HS-5 (cell line): ENCODE measurements at regions not wholly inside any gene's neighbourhood (a gene's known extent, or its start where the extent isn't known, plus 50 kb on each side); places are given as distances from the start of the nearest gene placed in this dataset.

Experiments
- DNase-seq: peaks from one replicate; pipeline ENCODE4 v3.0.0-alpha.2; 2012; ENCODE audit warnings: low read depth

DNA sequence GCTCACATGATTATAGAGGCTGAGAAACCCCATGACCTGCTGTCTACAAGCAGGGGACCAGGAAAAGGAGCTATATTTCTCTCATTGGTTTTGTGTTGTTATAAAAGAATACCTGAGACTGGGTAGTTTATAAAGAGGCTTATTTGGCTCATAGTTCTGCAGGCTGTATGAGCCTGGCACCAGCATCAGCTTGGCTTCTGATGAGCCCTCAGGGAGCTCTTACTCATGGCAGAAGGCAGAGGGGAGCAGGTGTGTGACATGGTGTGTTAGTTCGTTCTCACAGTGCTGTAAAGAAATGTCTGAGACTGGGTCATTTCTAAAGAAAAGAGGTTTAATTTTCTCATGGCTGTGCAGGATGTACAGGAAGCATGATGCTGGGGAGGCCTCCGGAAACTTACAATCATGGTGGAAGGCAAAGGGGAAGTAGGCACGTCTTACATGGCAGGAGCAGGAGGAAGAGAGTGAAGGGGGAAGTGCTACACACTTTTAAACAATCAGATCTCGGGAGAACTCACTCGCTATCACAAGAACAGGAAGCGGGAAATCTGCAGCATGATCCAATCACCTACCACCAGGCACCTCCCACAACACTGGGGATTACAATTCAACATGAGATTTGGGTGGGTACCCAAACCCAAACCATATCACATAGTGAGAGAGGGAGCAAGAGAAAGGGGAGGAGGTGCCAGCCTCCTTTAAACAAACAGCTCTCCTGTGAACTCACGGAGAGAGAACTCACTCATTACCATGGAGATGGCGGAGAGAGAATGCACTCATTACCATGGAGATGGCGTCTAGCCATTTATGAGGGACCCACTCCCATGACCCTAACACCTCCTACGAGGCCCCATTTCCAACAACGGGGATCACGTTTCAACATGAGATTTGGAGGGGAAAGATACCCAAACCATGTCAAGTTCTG lies 133.4 kb downstream of the JCAD start:
- DNase-seq: no peak

DNA sequence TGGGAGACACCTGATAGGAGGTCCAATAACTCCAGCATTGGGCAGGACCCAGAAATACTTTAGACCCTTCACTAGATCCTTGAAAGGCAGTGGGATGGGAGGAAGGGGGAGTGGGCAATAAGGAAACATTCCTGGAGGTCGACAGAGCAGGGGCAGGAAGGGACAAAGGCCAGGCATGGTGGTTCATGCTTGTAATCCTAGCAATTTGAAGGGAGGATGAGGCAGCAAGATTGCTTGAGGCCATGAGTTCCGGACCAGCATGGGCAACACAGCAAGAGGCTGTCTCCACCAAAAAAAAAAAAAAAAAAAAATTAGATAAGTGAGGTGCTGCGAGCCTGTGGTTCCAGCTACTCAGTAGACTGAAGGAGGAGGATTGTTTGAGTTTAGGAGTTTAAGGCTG lies 134.9 kb downstream of the JCAD start:
- DNase-seq: no peak

DNA sequence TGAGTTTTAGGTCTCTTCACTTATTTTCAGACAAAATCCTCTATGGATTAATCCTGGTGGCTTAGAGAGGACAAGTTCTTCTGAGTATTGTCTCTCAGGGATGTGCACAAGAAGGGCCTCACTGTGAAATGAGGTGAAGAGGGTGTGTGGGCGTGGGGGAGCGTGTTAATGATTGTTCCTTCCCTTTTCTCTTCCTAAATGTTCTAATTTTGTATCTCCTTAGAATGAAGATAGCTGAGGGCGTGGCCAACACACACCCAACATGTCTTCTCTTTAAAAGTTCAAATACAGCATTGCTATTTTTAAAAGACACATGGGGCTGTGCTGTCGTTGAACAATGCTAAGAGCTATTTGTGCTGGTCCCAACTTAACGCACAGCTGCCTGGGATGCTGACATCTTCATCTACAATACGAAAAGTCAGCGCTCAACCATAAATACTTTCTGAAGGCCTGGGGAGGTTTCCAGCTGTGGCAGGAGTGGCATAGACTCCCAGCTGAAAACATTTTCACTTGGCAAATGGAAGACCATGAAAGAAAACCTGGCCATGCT lies 135.9 kb downstream of the JCAD start:
- DNase-seq: no peak

DNA sequence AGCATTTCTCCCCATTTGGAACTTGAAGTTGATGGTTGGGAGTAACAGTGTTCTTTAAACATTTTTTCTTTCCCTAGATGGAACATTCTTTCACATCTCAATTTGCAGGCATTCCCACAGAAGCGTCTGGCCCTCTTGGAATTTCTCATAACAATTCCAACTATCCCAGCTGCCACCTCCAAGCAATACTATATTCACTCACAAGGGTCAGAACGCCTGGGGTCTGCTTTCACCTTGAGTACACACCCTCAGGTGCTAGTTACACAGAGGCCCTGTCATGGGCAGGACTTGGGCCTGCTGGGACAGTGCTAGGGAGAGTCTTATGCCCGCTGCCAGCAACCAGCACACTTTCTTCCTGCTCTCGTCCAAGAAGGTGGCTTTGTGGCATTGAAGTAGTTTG lies 136.5 kb downstream of the JCAD start:
- no peak for DNase-seq

DNA sequence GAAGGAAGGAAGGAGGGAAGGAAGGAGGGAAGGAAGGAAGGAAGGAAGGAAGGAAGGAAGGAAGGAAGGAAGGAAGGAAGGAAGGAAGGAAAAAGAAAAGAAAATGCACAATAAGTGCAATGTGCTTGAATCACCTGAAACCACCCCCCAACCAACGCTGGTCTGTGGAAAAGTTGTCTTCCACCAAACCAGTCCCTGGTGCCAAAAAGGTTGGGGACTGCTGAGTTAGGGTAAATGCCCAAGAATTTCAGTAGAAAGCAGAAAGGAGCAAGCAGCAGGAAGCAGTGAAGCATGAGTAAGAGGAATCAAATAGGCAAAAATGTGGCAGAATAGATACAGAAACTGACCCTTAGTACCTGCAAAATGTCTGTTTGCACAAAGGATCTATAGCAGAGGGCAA lies 137.2 kb downstream of the JCAD start:
- no peak for DNase-seq

DNA sequence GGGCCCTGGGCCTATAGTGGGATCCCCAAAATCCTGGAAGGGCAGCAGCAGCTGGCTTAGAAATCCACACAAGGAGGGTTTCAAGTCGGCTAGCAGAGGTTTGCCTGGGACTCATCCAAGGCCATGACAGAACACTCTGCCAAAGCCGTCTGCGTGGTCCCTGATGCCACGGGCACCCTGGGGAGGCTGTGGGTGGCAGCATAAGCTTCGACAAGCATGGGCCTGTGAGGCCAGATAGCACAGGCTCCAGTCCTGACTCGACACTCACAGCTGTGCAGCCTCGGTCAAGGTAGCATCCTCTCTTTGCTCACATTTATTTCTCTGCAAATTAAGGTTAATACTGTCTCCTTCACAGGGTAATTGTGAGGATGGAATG lies 138.3 kb downstream of the JCAD start:
- no peak for DNase-seq

DNA sequence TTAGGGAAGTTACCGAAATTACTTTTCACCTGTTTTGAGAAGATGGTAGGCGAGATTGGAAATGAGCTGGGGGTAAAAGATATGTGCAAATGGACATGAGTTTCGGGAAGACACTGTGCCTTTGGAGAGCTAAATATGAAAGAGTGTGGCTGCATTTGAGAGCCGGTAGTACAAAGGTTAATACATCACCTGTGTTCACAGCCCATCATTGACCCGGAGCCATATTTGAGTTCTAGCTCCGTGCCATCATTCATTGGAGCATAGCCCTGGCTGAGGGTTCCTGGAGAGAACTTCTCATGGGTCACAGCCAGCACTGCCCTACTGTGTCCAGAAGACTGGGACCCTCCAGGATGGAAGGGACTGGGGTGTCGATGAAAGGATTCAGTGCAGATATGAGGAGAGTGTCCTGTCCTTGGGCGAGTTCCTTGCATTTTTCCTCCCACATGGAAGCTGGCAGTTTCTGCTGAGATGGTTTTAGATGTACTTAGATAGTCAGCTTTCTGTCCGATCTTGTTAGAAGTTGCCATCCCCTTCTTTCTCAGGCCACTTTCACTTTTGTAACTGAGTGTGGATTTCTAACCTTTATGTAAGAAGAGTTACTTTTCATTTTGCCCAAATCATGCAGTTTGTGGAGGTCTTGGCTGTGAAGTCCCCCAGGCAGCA lies 138.8 kb downstream of the JCAD start:
- no peak for DNase-seq

DNA sequence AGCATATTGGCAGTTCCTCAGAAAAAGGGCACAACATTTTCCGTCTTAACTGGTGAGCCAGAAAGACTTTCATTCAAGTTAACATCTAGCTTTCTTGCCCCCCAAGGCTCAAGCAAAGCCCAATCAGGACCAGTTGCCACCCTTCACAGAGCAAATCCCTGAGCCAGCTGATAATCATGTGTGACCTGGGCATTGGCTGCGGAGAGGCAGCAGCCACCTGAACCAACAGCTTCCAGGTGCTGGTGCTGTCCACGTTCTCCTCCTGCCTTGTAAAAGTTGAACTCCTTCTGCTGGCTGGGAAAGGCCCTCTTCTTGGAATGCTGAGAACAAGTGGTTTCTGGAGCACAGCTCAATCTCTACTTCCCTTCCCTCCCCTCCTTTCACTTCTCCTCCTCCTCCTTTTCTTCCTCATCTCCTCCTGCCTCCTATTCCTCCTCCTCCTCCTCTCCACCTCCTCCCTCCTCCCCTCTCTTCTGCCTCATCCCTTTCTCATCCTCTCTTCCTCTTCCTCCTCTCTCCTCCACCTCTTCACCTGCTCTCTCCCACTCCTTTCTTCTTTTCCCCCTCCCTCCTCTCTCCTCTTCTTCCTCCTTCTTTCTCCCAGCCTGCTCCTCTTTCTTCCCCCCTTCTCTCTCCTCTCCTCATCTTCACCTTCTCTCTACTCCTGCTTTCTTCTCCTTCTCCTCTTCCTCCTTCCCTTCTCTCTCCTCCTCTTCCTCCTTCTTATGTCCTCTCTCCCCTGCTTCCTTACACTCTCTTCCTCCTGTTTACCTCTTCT lies 140.6 kb downstream of the JCAD start:
- no peak for DNase-seq

DNA sequence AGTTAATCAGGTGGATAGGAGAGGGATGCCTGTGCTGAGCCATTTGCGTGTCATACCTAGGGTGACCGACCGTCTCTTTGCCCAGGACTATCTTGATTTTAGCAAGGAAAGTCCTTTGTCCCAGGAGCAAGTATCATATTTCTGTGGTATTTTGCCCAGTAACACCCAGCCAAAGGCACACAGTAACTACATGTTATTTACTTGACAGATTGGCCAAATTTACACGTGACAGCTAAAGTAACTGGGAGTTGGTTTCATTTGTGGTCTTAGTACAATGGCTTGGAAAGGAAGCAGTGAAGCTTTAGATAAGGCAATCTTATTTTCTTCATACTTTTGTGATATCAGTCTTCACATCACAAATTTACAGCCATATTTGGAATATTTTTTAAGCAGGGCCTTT lies 142.1 kb downstream of the JCAD start:
- no peak for DNase-seq

DNA sequence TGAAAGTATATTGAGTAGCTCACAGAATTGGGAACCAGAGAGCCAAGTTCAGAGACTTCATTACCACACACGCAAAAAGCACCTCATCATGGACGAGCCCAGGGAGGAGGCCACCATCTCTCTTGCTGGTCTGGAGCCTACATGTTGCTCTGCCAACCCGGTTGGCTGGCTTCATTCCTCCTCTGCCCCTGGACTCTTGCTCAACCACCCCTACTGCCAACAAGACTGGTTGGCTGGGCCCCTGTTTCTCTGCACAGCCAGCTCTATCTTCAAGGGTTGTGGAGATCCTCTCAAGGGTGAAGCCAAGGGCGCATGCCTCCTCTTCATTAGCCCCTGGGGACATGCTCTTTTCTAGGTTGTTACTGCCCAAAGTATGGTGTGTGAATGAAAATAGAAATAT lies 142.7 kb downstream of the JCAD start:
- DNase-seq: no peak

DNA sequence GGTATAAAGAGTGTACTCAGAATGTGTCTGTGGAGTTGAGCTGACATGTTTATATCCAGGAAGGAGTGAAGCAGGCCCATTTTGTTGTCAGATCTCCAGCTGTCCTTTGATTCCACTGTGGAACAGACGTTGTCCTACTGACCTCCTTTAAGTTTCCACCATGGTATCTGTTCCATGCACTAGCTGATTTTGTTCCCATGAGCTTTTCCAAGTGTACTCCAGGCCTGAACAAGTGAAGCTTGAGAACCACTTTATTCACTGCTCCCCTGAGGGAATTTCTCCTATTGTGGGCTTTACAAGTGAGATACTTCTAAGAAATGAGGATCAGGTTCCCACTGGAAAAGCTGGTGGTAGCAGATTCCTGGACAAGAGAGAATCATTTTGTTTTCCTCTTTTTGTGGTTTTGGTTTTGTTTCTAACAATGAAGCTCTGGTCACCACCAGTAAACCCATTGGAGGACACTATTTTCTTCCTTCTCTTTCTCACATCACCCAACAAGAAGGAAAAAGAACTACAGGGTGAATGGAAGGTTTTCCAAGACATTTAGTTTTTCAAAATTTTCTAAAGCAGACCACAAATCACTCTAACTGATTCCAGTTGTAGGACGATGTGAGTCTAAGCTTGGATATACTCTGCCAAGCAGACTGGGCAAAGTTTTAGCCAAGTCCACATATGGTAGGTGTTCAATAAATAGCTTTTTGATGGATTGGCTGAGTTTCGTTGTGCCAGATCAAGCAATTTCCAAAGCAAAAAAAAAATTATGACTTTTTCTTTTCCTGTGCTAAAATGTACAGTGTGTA lies 144.2 kb downstream of the JCAD start:
- DNase-seq: no peak

DNA sequence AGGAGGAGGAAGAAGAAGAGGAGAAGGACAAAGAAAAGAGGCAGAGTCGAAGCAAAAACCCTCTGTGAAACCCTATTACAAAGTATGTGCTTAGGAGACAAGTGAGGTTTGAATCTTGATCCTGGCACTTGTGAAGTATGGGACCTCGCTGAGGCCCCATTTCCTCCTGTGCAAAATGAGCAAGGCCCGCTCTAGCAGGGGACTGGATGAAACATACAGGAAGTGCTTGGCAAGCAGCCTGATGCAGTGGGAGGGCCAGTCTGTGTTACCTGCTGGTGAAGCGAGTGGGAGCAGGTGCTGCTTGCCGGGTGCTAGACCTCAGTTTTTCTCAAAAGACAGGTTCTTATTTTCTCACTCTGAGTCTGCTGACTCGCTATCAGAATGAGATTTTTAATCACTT lies 150.4 kb downstream of the JCAD start:
- no peak for DNase-seq

DNA sequence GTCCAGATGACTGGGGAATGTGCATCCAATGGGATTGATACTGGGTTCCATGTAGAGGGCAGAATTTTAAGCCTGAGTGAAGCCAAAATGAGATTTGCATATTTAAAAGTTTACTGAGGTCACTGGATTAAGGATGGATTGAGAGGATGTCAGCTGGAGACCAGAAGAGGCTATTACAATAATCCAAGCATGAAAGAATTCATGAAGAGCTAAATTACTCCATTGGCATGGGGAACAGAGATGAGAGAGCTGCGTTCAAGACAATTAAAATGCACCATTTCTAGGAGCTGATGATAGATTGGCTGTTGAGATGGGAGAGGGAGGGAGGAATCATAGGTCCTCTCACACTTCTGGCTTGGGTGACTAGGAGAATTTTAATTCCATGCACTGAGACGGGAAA lies 158.5 kb downstream of the JCAD start:
- DNase-seq: no peak

DNA sequence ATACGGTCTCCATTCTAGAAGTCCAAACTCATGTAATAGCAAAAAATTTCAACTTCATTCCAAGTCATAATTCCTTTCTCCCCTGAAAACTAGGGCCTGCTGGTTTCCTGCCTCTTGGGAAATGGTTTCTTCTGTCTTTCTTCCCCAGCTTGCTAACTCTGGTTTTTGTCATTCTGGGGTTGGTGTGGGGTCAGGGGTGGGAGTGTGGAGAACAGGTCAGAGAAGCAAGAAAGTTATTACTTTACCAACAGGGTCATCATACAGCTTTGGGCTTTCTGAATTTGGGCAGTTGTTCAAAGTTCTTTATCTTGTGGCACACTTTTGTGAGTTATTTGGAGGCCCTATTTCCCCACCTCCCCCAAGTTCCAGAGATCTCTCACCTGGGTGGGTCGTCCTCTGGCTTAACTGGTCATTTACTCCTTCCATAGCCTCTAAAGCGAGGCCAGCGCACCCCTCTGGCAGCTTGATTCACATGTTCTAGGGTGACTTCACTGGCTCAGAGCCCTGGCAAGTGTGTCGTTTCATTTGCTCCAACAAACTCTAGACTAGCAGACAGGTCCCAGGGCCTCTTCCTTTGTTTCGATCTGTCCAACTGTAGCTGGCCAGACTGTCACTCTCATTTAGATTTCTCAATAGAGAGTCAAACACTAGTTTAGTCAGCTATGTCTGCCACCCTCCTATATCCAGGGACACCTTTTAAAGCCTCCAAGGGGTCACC lies 161.2 kb downstream of the JCAD start:
- DNase-seq: no peak

DNA sequence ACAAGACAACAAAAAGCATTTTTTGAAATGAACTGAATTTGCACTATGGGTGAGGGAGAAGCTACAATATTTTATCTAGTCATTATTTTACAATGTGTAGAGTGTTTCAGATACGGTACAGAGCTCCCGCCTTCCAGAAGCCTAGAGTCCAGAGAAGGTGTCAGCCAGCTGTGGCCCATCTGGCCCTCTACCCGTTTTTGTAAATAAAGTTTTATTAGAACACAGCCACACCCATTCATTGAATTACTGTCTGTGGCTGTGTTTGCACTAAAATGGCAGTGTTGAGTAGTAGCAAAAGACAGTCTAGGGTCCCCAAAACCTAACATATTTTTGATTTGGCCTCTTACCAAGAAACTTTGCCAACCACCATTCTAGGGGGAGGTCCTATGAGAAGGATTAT lies 162.0 kb downstream of the JCAD start:
- no peak for DNase-seq

DNA sequence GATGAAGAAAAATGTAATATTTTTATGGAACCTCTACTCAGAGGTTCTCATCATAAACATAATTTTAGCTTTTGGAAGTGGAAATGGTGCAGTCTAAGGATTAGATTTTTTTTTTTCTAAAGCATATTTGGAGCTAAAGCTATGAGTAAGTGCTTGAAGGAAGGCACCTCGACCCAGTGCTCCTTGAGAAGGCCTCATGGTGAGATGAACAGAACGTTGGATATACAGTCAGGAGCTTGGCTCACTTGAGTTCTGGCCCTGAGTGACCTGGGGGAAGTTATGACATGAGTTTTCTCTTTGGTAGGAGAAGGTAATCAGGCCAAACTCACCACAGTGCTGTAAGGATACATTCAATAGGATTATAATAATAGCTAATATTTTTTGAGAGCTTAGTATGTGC lies 163.3 kb downstream of the JCAD start:
- no peak for DNase-seq

DNA sequence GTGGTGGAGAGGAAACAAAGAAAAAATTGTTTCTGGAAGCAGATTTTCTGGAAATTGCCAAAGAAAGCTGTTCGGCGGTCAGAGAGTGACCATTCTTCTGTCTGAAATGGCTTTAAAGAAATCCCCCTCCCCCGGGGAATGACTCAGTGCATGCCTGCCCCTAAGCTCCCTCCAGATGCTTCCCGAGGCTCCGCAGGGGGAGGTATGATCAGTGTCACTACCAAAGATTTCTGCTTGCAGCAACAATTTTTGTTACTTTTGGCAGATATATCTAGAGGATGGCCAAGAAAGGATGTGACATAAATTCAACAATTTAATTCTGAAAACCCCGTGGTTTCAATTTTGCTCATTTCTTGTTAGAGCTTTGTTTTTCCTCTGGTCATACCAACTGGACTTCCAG lies 163.9 kb downstream of the JCAD start:
- DNase-seq: peak; percentile 19

DNA sequence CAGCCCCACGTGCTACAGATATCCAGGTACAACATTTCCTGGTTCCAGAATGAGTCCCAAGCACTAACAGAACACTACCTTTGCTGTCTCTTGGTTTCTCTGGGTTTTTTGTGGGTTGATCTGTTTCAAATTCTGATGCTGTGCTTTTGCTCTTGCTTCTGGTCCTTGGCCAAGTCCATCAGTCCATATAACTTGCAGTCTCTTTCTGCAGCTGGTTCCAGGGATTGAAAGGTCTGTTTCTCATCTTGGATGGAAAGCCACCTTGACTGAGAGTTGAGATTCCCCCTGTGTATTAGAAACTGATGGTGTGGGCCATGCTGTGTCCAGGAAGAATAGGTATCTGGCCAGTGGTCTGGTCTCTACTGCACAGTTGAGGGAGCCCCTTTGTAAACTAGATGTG lies 171.1 kb downstream of the JCAD start:
- DNase-seq: no peak

DNA sequence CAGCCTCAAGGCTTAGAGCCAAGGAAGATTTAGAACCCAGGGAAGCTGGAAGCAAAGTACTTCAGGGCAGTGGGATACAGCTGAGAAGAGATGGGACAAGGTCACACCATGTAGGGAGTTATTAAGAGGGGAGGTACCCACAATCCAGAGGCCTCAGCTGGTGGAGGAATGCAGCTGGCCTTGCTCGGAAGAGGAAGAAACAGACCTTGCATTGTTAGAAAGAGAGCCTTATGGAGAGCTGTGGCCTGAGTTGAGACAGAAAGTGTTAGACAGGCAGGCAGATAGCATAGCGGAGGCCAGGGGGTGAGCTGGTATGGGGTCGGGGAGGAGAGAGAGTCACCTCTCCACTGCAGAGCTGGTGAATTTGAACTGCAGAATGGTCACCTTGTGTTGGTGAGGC lies 173.1 kb downstream of the JCAD start:
- DNase-seq: no peak

DNA sequence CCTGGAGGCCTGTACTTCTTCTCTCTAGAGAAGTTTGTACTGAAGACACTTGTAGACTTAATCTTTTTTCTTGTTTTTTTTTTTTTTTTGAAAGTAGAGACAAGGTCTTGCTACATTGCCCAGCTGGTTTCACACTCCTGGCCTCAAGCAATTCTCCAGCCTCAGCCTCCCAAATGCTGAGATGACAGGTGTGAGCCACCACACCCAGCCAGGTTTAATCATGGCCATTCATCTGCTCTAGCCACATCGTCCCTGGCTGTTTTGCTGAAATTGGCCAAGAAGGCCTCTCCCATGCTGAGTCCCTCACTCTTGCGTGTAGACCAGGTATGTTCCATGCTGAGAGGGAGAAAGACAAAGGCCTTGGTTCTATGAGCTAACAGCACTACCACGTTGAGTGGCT lies 176.2 kb downstream of the JCAD start:
- no peak for DNase-seq

DNA sequence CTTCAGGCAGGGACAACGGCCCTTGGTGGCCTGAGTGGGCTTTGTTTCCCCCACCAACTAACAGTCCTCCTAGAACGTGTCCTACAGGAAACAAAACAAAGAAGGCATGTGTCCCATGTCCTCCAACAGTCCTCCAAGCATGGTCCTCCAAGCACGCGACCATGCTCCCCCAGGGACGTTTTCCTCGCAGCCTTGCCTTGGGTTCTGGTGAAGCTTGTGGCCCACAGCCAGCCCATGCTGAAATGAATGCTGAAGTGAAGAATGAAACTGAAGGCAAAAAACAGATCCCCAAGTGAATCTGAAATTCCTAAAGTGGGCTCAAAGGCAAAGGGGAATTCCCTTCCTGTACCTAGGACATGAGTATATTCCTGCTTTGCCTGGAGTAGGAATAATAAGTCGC lies 176.6 kb downstream of the JCAD start:
- DNase-seq: no peak
